Hepatocyte (in vitro differentiated cells): ENCODE measurements at regions not wholly inside any gene's neighbourhood (a gene's known extent, or its start where the extent isn't known, plus 50 kb on each side); places are given as distances from the start of the nearest gene placed in this dataset.

ENCODE experiments used
- DNase-seq: peaks from one replicate; pipeline ENCODE4 v3.0.0-alpha.2; 2016; ENCODE audit warnings: low spot score
- H2AFZ ChIP-seq: fragments of 200-600 bp; sonication (generic); 2 replicates; pipeline ENCODE4 v1.6.0; 2016; ENCODE audit warnings: antibody characterized with exemption, mild to moderate bottlenecking
- H3K27ac ChIP-seq: fragments of 200-600 bp; sonication (generic); 2 replicates; pipeline ENCODE4 v1.5.1; 2016; ENCODE audit warnings: mild to moderate bottlenecking
- H3K27me3 ChIP-seq: fragments of 200-600 bp; sonication (generic); 2 replicates; pipeline ENCODE4 v1.6.1; 2016
- H3K36me3 ChIP-seq: fragments of 200-600 bp; sonication (generic); replicated peaks from 2 replicates; pipeline ENCODE4 v1.5.1; 2016; ENCODE audit warnings: low read depth; ENCODE audit not compliant: insufficient read depth
- H3K4me1 ChIP-seq: fragments of 200-600 bp; sonication (generic); 2 replicates; pipeline ENCODE4 v1.5.1; 2016; ENCODE audit warnings: mild to moderate bottlenecking, moderate library complexity; ENCODE audit not compliant: insufficient read depth
- H3K4me2 ChIP-seq: fragments of 200-600 bp; sonication (generic); 2 replicates; pipeline ENCODE4 v1.6.0; 2016
- H3K4me3 ChIP-seq: fragments of 200-600 bp; sonication (generic); 2 replicates; pipeline ENCODE4 v1.5.1; 2016; ENCODE audit warnings: mild to moderate bottlenecking
- H3K79me2 ChIP-seq: fragments of 200-600 bp; sonication (generic); 2 replicates; pipeline ENCODE4 v1.6.0; 2017; ENCODE audit warnings: mild to moderate bottlenecking
- H3K9me2 ChIP-seq: fragments of 200-600 bp; sonication (generic); replicated peaks from 2 replicates; pipeline ENCODE4 v1.6.0; 2017; ENCODE audit warnings: mild to moderate bottlenecking; ENCODE audit not compliant: insufficient read depth
- H3K9me3 ChIP-seq: fragments of 200-600 bp; sonication (generic); 2 replicates; pipeline ENCODE4 v1.5.1; 2016; ENCODE audit warnings: low read depth, mild to moderate bottlenecking
- H4K20me1 ChIP-seq: fragments of 200-600 bp; sonication (generic); 2 replicates; pipeline ENCODE4 v1.6.0; 2016; ENCODE audit warnings: mild to moderate bottlenecking; ENCODE audit not compliant: insufficient read depth, poor library complexity, severe bottlenecking
- EZH2 ChIP-seq: fragments of 200-600 bp; sonication (generic); IDR thresholded peaks from 2 replicates; pipeline ENCODE4 v1.6.1; 2016; ENCODE audit warnings: antibody characterized with exemption, mild to moderate bottlenecking, borderline replicate concordance
- EZH2phosphoT487 ChIP-seq: fragments of 200-600 bp; sonication (generic); IDR thresholded peaks from one replicate; pipeline ENCODE4 v1.6.1; 2018; ENCODE audit warnings: antibody characterized with exemption, mild to moderate bottlenecking, low read depth, moderate library complexity; ENCODE audit not compliant: unreplicated experiment, severe bottlenecking
- WGBS: methylation state at CpG from one replicate; pipeline ENCODE4 v1.1.6; 2016; ENCODE audit warnings: low lambda C conversion rate; ENCODE audit errors: missing lambda C conversion rate; 5-methylcytosine and 5-hydroxymethylcytosine counted together
- TF ChIP-seq, protein P1 (sequence below): fragments of 200-600 bp; sonication (generic); IDR thresholded peaks from 2 replicates; pipeline ENCODE4 v1.5.1; 2016; ENCODE audit warnings: antibody characterized with exemption, mild to moderate bottlenecking; ENCODE audit not compliant: poor library complexity

DNA sequence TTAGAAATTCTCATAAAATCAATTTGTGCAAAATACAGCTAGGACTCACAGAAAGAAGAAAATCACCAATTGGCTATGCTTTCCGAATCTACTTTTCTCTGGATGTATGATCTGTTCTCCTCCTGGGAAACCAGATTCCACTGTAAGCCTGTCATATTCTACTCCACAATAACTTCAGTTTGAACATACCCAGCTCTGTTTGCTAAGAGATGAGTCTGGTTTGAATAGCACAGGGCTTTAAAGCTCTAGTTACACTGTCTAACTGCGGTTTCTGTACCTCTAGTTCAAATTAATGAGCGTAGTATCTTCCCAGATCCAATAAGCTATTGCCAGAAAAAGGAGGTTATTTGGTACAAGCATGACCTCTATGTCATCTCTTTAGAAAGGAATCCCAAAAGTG, 270.1 kb downstream of the DAD1 start:
- TF ChIP-seq EZH2, result no peak
- TF ChIP-seq, protein P1, sequence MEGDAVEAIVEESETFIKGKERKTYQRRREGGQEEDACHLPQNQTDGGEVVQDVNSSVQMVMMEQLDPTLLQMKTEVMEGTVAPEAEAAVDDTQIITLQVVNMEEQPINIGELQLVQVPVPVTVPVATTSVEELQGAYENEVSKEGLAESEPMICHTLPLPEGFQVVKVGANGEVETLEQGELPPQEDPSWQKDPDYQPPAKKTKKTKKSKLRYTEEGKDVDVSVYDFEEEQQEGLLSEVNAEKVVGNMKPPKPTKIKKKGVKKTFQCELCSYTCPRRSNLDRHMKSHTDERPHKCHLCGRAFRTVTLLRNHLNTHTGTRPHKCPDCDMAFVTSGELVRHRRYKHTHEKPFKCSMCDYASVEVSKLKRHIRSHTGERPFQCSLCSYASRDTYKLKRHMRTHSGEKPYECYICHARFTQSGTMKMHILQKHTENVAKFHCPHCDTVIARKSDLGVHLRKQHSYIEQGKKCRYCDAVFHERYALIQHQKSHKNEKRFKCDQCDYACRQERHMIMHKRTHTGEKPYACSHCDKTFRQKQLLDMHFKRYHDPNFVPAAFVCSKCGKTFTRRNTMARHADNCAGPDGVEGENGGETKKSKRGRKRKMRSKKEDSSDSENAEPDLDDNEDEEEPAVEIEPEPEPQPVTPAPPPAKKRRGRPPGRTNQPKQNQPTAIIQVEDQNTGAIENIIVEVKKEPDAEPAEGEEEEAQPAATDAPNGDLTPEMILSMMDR, result no peak
- no peak for TF ChIP-seq EZH2phosphoT487

DNA sequence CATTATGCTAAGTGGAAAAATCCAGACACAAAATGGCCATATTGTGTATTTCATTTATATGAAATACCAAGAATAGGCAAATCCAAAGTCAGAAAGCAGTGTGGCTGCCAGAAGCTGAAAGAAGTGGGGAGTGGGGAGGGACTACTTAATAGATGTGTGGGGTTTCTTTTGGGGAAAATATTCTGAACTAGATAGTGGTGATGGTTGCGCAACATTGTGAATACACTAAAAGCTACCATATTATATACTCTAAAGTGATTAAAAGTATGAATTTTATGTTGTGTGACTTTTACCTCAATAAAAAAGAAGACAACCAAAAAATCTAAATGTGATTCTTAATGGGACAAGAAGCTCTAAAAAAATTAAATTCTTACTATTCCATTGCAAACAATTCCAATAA, 272.6 kb downstream of the DAD1 start:
- Histone ChIP-seq H4K20me1 (no peaks in the 10 kb centered on the region), H3K4me2 (no peak overlapping the region), H2AFZ (no peak overlapping the region), H3K36me3 (no peaks in the 10 kb centered on the region), H3K9me3 (no peaks in the 10 kb centered on the region), H3K27me3 (no peaks in the 10 kb centered on the region), H3K4me3 (no peak overlapping the region), H3K27ac (no peak overlapping the region), H3K9me2 (no peaks in the 10 kb centered on the region), H3K79me2 (no peaks in the 10 kb centered on the region), H3K4me1 (no peaks in the 10 kb centered on the region)
- no peak for DNase-seq
- TF ChIP-seq EZH2 (no peak), EZH2phosphoT487 (no peak)
- TF ChIP-seq, protein P1, result no peak
- 100% methylated on average over 1 of the region's 1 CpG for WGBS

More for the DNA sequence above, 270.1 kb downstream of the DAD1 start:
- no peak overlapping the region for H3K27ac ChIP-seq
- H3K27me3 ChIP-seq, result no peaks in the 10 kb centered on the region
- 35% methylated on average over 3 of the region's 3 CpGs for WGBS
- no peaks in the 10 kb centered on the region for H3K9me2 ChIP-seq
- H3K4me3 ChIP-seq, result no peak overlapping the region
- H3K9me3 ChIP-seq, result no peaks in the 10 kb centered on the region
- no peak overlapping the region for H3K4me2 ChIP-seq
- H4K20me1 ChIP-seq, result no peaks in the 10 kb centered on the region
- H3K36me3 ChIP-seq, result no peaks in the 10 kb centered on the region
- no peak for DNase-seq
- H3K4me1 ChIP-seq, result no peaks in the 10 kb centered on the region
- H3K79me2 ChIP-seq, result no peaks in the 10 kb centered on the region
- no peak overlapping the region for H2AFZ ChIP-seq

DNA sequence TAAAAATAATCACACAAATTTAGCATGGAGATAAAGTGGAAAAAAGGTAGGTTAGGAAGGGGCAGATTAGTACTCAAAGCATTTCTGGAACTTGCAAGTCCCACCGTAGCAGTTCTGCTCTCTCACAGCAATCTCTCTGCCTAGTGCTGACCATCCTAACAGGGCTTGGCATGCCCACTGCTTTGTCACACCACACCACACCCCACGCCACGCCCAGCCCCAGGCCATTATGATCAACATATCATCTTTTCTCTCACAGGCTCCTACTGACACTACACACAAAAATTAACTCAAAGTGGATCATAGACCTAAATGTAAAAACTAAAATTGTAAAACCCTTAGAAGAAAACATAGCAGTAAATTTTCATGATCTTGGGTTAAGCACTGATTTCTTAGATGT, 273.7 kb downstream of the DAD1 start:
- Histone ChIP-seq H3K36me3 (no peaks in the 10 kb centered on the region), H3K27ac (no peak overlapping the region), H3K9me3 (no peaks in the 10 kb centered on the region), H3K79me2 (no peaks in the 10 kb centered on the region), H3K4me3 (no peak overlapping the region), H3K9me2 (no peaks in the 10 kb centered on the region), H2AFZ (no peak overlapping the region), H4K20me1 (no peaks in the 10 kb centered on the region), H3K27me3 (no peaks in the 10 kb centered on the region), H3K4me1 (no peaks in the 10 kb centered on the region), H3K4me2 (no peak overlapping the region)
- no peak for TF ChIP-seq EZH2phosphoT487
- TF ChIP-seq, protein P1, result no peak
- no peak for TF ChIP-seq EZH2
- no peak for DNase-seq
- 87% methylated on average over 3 of the region's 3 CpGs for WGBS

DNA sequence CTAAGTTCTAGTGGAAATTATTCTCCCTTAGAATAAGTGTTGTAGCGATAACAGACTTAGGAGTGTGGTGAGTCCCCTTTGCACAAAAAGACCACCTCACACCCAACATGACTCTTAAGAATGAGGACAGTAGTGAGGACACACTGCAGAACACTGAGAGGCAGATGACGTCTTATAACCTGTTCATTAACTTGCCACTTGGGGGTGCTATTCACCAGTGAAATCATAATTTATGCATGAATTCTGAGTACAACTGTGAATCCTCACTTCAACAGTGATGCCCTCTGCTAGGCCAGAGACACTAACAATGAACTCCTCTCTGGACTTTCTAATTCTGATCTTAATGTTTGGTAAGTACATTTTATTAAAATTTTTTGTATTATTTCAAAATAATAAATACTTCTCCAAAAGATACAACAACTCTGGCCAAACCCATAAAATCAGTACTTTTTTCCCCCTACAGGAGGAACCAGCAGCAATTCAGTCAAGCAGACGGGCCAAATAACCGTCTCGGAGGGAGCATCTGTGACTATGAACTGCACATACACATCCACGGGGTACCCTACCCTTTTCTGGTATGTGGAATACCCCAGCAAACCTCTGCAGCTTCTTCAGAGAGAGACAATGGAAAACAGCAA, 274.7 kb downstream of the DAD1 start:
- Histone ChIP-seq H4K20me1 (no peaks in the 10 kb centered on the region), H3K9me3 (no peaks in the 10 kb centered on the region), H3K9me2 (no peaks in the 10 kb centered on the region), H3K79me2 (no peaks in the 10 kb centered on the region), H3K4me3 (no peak overlapping the region), H3K27ac (no peak overlapping the region), H3K4me2 (no peak overlapping the region), H2AFZ (no peak overlapping the region), H3K4me1 (no peaks in the 10 kb centered on the region), H3K27me3 (no peaks in the 10 kb centered on the region), H3K36me3 (no peaks in the 10 kb centered on the region)
- no peak for TF ChIP-seq EZH2phosphoT487
- TF ChIP-seq, protein P1, result peak; percentile 65
- no peak for TF ChIP-seq EZH2
- 63% methylated on average over 6 of the region's 6 CpGs for WGBS
- DNase-seq, result peak; percentile 76
